Right ventricle myocardium inferior (tissue), 1 donor: ENCODE measurements at regions not wholly inside any gene's neighbourhood (a gene's known extent, or its start where the extent isn't known, plus 50 kb on each side); places are given as distances from the start of the nearest gene placed in this dataset.

ENCODE experiments used
- ATAC-seq: fragments of 200-7000 bp; cut with Tn5 transposase; one replicate; pipeline ENCODE4 v1.9.1; 2020; ENCODE audit warnings: mild to moderate bottlenecking, moderate library complexity
- DNase-seq: peaks from one replicate; pipeline ENCODE4 v3.0.0; 2021; ENCODE audit errors: missing footprints
- intact Hi-C: fragments of 100-400 bp; cut with DNase I; formaldehyde crosslinking; loops from one replicate; pipeline ENCODE4 v1.11.0; 2022
- donor health status: DM: no; HTN: yes; CAD: no; lungs with severe emphysema.

- intact Hi-C loops: no loop called here
- DNase-seq (no peak), ATAC-seq (no peak)
Observed at GRCh38 chr2:107012714-107013306, 126.8 kb upstream of the ST6GAL2 start.

GRCh38 chr2:107013884-107014283, 127.9 kb upstream of the ST6GAL2 start:
- intact Hi-C loops: no loop called here
- ATAC-seq (no peak), DNase-seq (no peak)

GRCh38 chr2:107018366-107018765, 132.4 kb upstream of the ST6GAL2 start:
- peak; percentile 50 for ATAC-seq
- no peak for DNase-seq
- intact Hi-C loops: no loop called here

GRCh38 chr2:107020392-107020791, 134.4 kb upstream of the ST6GAL2 start:
- intact Hi-C loops: no loop called here
- DNase-seq (no peak), ATAC-seq (no peak)

GRCh38 chr2:107024269-107024668, 138.3 kb upstream of the ST6GAL2 start:
- ATAC-seq (no peak), DNase-seq (no peak)
- intact Hi-C loops: no loop called here

- ATAC-seq (no peak), DNase-seq (no peak)
- intact Hi-C loops: no loop called here
Observed at GRCh38 chr2:107025291-107025857, 139.4 kb upstream of the ST6GAL2 start.

GRCh38 chr2:107025869-107026380, 140.0 kb upstream of the ST6GAL2 start:
- DNase-seq: no peak
- ATAC-seq: no peak
- intact Hi-C loops: no loop called here

GRCh38 chr2:107027205-107027604, 141.2 kb upstream of the ST6GAL2 start:
- DNase-seq (no peak), ATAC-seq (no peak)
- intact Hi-C loops: no loop called here

- no peak for DNase-seq
- ATAC-seq: no peak
- intact Hi-C loops: no loop called here
Observed at GRCh38 chr2:107027810-107028209, 141.8 kb upstream of the ST6GAL2 start.

GRCh38 chr2:107028661-107029060, 142.7 kb upstream of the ST6GAL2 start:
- DNase-seq (no peak), ATAC-seq (no peak)
- intact Hi-C loops: no loop called here

- intact Hi-C loops: no loop called here
- DNase-seq (no peak), ATAC-seq (peak; percentile 68)
Observed at GRCh38 chr2:107036293-107036692, 150.3 kb upstream of the ST6GAL2 start.

GRCh38 chr2:107062173-107062572, 176.2 kb upstream of the ST6GAL2 start:
- ATAC-seq (no peak), DNase-seq (peak; percentile 64)
- intact Hi-C loops: no loop called here

GRCh38 chr2:107062599-107063220, 176.7 kb upstream of the ST6GAL2 start:
- no peak for ATAC-seq
- intact Hi-C loops: no loop called here

GRCh38 chr2:107063228-107063627, 177.3 kb upstream of the ST6GAL2 start:
- intact Hi-C loops: no loop called here
- ATAC-seq (no peak), DNase-seq (no peak)

More at GRCh38 chr2:107062599-107063220, 176.7 kb upstream of the ST6GAL2 start:
- DNase-seq: no peak

- DNase-seq (no peak), ATAC-seq (no peak)
- intact Hi-C loops: no loop called here
Observed at GRCh38 chr2:107064750-107065149, 178.8 kb upstream of the ST6GAL2 start.

GRCh38 chr2:107068069-107068916, 182.3 kb upstream of the ST6GAL2 start:
- ATAC-seq (no peak), DNase-seq (no peak)
- intact Hi-C loops: no loop called here

GRCh38 chr2:107069890-107070289, 183.9 kb upstream of the ST6GAL2 start:
- intact Hi-C loops: no loop called here
- DNase-seq (no peak), ATAC-seq (no peak)

GRCh38 chr2:107072150-107072940, 186.4 kb upstream of the ST6GAL2 start:
- DNase-seq: no peak
- ATAC-seq: no peak
- intact Hi-C loops: no loop called here

GRCh38 chr2:107078584-107078983, 192.6 kb upstream of the ST6GAL2 start:
- ATAC-seq (no peak), DNase-seq (no peak)
- intact Hi-C loops: no loop called here
